ENCODE measurements at regions not wholly inside any gene's neighbourhood (a gene's known extent, or its start where the extent isn't known, plus 50 kb on each side); places are given as distances from the start of the nearest gene placed in this dataset.
"Not testable (repeated sequence)": the region's sequence is repeated elsewhere in the genome, so short reads cannot be mapped to it uniquely, and the experiment has no call there.

DNA sequence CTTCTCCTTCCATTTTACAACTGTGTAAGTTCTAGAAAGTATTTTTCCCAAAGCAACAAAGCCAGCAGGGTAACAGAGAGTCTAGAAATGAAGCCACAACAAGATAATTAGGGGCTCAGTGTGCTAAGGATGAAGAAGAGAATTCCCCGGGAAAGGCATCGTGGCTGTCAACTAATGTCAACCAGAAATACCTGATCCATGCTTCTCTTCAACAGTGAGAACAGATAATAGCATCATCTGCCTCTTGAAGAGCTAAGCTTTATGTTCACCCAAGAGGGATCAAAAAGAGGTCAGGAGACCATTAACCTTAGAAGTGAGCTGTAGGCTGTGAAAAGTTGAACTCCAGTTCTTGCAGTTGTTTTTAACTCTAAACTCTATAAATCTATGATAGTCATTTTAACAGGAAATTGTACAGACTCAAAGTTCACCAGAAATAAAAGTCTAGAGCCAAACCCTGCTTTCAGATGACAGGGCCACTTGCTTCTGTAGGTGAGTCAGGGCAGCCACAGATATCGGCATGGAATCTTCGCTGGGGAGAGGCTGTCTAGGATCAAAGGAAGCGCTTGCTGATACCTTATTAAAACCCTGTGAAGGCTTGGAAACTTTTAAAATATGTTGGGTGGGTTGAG, 540.7 kb upstream of the ID2 start:
- Mint-ChIP-seq H3K36me3 (ENCODE audit: unreplicated experiment) (no peaks in the 10 kb centered on the region), H3K4me1 (ENCODE audit: low read depth, unreplicated experiment) (peaks cover under 1% of the 10 kb centered on the region), H3K27me3 (ENCODE audit: unreplicated experiment) (no peaks in the 10 kb centered on the region), H3K4me3 (ENCODE audit: unreplicated experiment) (no peak overlapping the region), H3K27ac (ENCODE audit: unreplicated experiment) (no peak overlapping the region), H3K9me3 (ENCODE audit: unreplicated experiment) (no peaks in the 10 kb centered on the region)
- TF ChIP-seq, protein P1, sequence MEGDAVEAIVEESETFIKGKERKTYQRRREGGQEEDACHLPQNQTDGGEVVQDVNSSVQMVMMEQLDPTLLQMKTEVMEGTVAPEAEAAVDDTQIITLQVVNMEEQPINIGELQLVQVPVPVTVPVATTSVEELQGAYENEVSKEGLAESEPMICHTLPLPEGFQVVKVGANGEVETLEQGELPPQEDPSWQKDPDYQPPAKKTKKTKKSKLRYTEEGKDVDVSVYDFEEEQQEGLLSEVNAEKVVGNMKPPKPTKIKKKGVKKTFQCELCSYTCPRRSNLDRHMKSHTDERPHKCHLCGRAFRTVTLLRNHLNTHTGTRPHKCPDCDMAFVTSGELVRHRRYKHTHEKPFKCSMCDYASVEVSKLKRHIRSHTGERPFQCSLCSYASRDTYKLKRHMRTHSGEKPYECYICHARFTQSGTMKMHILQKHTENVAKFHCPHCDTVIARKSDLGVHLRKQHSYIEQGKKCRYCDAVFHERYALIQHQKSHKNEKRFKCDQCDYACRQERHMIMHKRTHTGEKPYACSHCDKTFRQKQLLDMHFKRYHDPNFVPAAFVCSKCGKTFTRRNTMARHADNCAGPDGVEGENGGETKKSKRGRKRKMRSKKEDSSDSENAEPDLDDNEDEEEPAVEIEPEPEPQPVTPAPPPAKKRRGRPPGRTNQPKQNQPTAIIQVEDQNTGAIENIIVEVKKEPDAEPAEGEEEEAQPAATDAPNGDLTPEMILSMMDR (IDR thresholded peaks at IDR 0.05; ENCODE audit: partially characterized antibody, unreplicated experiment), result no peak
- DNase-seq, result no peak

DNA sequence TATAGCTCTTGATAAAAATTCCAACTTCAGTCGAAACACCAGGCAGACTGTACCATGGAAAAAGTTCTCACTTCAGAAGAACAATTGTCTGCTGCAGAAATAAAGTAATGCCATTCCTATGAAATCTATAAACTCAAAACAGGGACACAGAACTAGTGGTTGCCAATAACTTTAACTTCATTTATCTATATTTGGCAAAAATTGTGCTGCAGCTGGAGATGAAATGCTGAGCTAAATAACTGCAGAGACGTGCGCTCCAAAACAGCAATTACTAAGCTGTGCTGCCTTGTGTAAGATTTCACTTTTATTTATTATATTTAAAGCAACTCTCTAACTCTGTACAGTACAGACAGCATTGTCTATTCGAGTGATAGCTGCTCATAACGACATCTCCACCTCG, 540.1 kb upstream of the ID2 start:
- Mint-ChIP-seq H3K36me3 (ENCODE audit: unreplicated experiment) (no peaks in the 10 kb centered on the region), H3K9me3 (ENCODE audit: unreplicated experiment) (no peaks in the 10 kb centered on the region), H3K4me1 (ENCODE audit: low read depth, unreplicated experiment) (peaks cover 6% of the 10 kb centered on the region), H3K27me3 (ENCODE audit: unreplicated experiment) (no peaks in the 10 kb centered on the region), H3K4me3 (ENCODE audit: unreplicated experiment) (no peak overlapping the region), H3K27ac (ENCODE audit: unreplicated experiment) (no peak overlapping the region)
- no peak for DNase-seq
- TF ChIP-seq, protein P1 (IDR thresholded peaks at IDR 0.05; ENCODE audit: partially characterized antibody, unreplicated experiment), result no peak

DNA sequence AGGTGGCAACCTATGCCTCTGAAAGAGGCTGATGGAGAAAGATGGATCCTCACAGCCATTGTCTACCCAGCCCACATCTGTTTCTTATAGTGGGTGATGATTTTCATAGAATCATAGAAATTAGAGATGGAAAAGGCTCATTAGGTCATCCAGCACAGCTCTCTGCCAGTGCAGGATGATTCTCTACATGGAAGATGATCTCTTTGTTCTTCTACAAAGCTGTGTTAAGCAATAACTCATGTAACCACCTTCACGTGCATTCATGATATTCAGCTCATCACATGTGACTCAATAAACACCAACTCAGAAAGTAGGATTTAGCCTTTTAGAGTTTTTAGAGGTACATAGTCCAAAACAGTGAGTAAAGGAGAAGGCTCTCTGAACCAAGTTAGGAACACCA, 539.4 kb upstream of the ID2 start:
- Mint-ChIP-seq H3K36me3 (ENCODE audit: unreplicated experiment) (no peaks in the 10 kb centered on the region), H3K27me3 (ENCODE audit: unreplicated experiment) (no peaks in the 10 kb centered on the region), H3K4me3 (ENCODE audit: unreplicated experiment) (no peak overlapping the region), H3K9me3 (ENCODE audit: unreplicated experiment) (no peaks in the 10 kb centered on the region), H3K4me1 (ENCODE audit: low read depth, unreplicated experiment) (peaks cover 7% of the 10 kb centered on the region), H3K27ac (ENCODE audit: unreplicated experiment) (no peak overlapping the region)
- TF ChIP-seq, protein P1 (IDR thresholded peaks at IDR 0.05; ENCODE audit: partially characterized antibody, unreplicated experiment), result no peak
- DNase-seq, result no peak

DNA sequence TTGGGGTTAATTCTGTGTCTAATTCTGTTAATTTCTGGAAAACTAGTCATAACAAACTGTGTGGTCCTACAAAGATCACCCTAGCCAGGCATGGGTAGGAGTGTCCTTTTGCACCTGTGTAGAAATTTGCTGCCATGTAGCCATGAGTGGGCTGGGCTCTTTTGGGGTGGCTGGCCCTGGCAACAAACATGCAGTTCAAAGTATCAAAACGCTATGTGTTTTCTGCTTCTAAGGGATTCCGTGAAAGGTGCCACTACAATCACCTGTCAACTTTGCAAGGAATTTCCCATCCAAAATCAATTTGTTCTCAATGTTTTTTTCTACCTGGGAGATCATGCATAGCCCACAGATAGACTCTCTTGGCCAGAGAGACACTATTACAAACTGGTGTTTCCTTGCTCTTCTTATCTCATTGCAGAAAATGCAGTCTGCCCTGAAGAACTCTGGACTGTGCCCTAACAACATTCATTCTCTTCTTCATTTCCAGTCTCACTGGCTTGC, 537.7 kb upstream of the ID2 start:
- Mint-ChIP-seq H3K27ac (ENCODE audit: unreplicated experiment) (no peak overlapping the region), H3K4me3 (ENCODE audit: unreplicated experiment) (no peak overlapping the region), H3K9me3 (ENCODE audit: unreplicated experiment) (no peaks in the 10 kb centered on the region), H3K4me1 (ENCODE audit: low read depth, unreplicated experiment) (peaks cover 7% of the 10 kb centered on the region), H3K36me3 (ENCODE audit: unreplicated experiment) (no peaks in the 10 kb centered on the region), H3K27me3 (ENCODE audit: unreplicated experiment) (no peaks in the 10 kb centered on the region)
- DNase-seq, result no peak
- TF ChIP-seq, protein P1 (IDR thresholded peaks at IDR 0.05; ENCODE audit: partially characterized antibody, unreplicated experiment), result no peak

DNA sequence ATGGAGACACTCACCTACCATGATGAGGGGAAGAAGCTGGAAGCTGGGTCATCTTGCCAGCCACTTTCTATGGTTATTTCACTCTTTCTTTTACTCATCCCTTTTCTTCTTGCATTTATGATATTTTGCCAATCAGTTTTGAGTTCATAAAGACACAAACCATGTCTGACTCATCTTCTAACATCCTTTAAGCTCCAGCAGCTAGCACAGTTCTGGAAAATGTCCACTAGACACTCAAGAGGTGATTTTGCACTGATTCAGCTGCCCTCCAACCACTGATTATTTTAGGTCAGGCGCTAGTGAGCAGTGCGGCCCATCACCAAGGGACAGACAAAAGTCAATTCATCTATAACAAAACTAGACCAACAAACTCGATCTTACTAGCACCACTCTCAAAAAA, 537.1 kb upstream of the ID2 start:
- H3K27ac Mint-ChIP-seq (ENCODE audit: unreplicated experiment), result no peak overlapping the region
- H3K4me3 Mint-ChIP-seq (ENCODE audit: unreplicated experiment), result no peak overlapping the region
- H3K27me3 Mint-ChIP-seq (ENCODE audit: unreplicated experiment), result no peaks in the 10 kb centered on the region
- no peaks in the 10 kb centered on the region for H3K9me3 Mint-ChIP-seq (ENCODE audit: unreplicated experiment)
- no peak for DNase-seq
- no peaks in the 10 kb centered on the region for H3K36me3 Mint-ChIP-seq (ENCODE audit: unreplicated experiment)
- H3K4me1 Mint-ChIP-seq (ENCODE audit: low read depth, unreplicated experiment), result peaks cover 7% of the 10 kb centered on the region
- TF ChIP-seq, protein P1 (IDR thresholded peaks at IDR 0.05; ENCODE audit: partially characterized antibody, unreplicated experiment), result no peak

DNA sequence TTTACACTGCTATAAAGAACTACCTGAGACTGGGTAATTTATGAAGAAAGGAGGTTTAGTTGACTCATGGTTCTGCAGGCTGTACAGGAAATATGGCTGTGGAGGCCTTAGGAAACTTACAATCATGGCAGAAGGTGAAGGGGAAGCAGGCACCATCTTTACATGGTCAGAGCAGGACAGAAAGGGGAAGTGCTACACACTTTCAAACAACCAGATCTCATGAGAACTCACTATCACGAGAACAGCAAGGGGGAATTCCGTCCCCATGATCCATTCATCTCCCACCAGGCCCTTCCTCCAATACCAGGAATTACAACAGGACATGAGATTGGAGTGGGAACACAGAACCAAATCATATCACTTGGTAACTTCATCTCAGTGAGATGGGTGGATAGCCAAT, 536.5 kb upstream of the ID2 start:
- H3K9me3 Mint-ChIP-seq (ENCODE audit: unreplicated experiment); H3K4me1 Mint-ChIP-seq (ENCODE audit: low read depth, unreplicated experiment); DNase-seq; H3K36me3 Mint-ChIP-seq (ENCODE audit: unreplicated experiment); H3K4me3 Mint-ChIP-seq (ENCODE audit: unreplicated experiment); H3K27me3 Mint-ChIP-seq (ENCODE audit: unreplicated experiment); H3K27ac Mint-ChIP-seq (ENCODE audit: unreplicated experiment): not testable (repeated sequence)
